ENCODE measurements at regions not wholly inside any gene's neighbourhood (a gene's known extent, or its start where the extent isn't known, plus 50 kb on each side); places are given as distances from the start of the nearest gene placed in this dataset.

DNA sequence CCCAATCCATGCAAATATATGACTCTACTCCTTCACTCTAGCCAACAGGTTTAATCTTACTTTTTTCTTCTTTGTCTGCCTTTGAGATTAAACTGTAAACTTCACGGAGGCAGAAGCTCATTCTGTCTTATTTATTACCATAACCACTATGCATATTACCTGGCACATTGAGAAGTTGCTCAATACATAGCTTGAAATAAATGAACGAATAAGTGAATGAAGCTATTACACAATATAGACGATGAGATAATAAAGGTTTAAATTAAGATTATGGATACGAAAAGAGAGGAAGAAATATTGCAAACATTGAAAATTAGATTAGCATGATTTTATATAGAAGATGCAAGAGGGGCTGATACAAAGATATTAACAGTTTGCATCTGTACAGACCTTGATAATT is 385.1 kb downstream of the LTN1 start:
- intact Hi-C loops (cut with micrococcal nuclease), result no loop called here
- Mint-ChIP-seq H3K4me3 (no peak overlapping the region), H3K36me3 (no peaks in the 10 kb centered on the region), H3K27me3 (ENCODE audit: low read depth in 3 of 3) (no peaks in the 10 kb centered on the region), H3K27ac (no peak overlapping the region), H3K4me1 (no peaks in the 10 kb centered on the region), H3K9me3 (peaks cover 3 to 14% (median 10%) of the 10 kb centered on the region in 7 donors)
- Histone ChIP-seq H3K36me3 (replicated peaks in 1 of 2; ENCODE audit: control insufficient read depth in 1 of 2, insufficient read depth in 2 of 2, low read length in 2 of 2) (no peaks in the 10 kb centered on the region), H3K9ac (ENCODE audit: insufficient read depth, low read length, poor library complexity, severe bottlenecking) (no peak overlapping the region), H3K9me3 (replicated peaks in 1 of 2; ENCODE audit: control insufficient read depth in 1 of 2, insufficient read depth in 1 of 2, low read length in 2 of 2) (peaks cover 0 to 9% of the 10 kb centered on the region in 2 donors), H3K27me3 (ENCODE audit: control insufficient read depth in 2 of 2, insufficient read depth in 2 of 2, low read length in 2 of 2) (no peaks in the 10 kb centered on the region), H3K79me2 (ENCODE audit: insufficient read depth, low read length) (no peaks in the 10 kb centered on the region), H3K4me1 (ENCODE audit: control insufficient read depth in 1 of 2, insufficient read depth in 2 of 2, low read length in 2 of 2) (no peaks in the 10 kb centered on the region), H3K4me2 (replicated peaks; ENCODE audit: extremely low read depth, low read length, poor library complexity, severe bottlenecking) (no peak overlapping the region), H2AFZ (ENCODE audit: insufficient read depth, low read depth, low read length, poor library complexity, severe bottlenecking) (no peak overlapping the region), H4K20me1 (ENCODE audit: insufficient read depth, low read length) (no peaks in the 10 kb centered on the region), H3K27ac (ENCODE audit: low read depth in 1 of 2, low read length in 2 of 2) (no peak overlapping the region), H3K4me3 (replicated peaks in 1 of 3; ENCODE audit: low read depth in 2 of 3, low read length in 3 of 3) (no peak overlapping the region)
- TF ChIP-seq CTCF (IDR thresholded peaks at IDR 0.05), result no peak
- no peak for DNase-seq
- no CpG with 5 or more reads among the region's 4 CpGs for whole genome bisulfite sequencing (ENCODE audit: insufficient coverage)

- H3K36me3 ChIP-seq (replicated peaks in 1 of 2; ENCODE audit: control insufficient read depth in 1 of 2, insufficient read depth in 2 of 2, low read length in 2 of 2), result no peaks in the 10 kb centered on the region
- no peaks in the 10 kb centered on the region for H3K4me1 ChIP-seq (ENCODE audit: control insufficient read depth in 1 of 2, insufficient read depth in 2 of 2, low read length in 2 of 2)
- Mint-ChIP-seq H3K9me3 (peaks cover 10 to 27% (median 17%) of the 10 kb centered on the region in 7 donors), H3K4me1 (no peaks in the 10 kb centered on the region), H3K27me3 (ENCODE audit: low read depth in 3 of 3) (no peaks in the 10 kb centered on the region), H3K36me3 (no peaks in the 10 kb centered on the region), H3K4me3 (no peak overlapping the region), H3K27ac (no peak overlapping the region)
- H3K9me3 ChIP-seq (replicated peaks in 1 of 2; ENCODE audit: control insufficient read depth in 1 of 2, insufficient read depth in 1 of 2, low read length in 2 of 2), result peaks cover 17% of the 10 kb centered on the region in 2 donors
- no peak overlapping the region for H3K27ac ChIP-seq (ENCODE audit: low read depth in 1 of 2, low read length in 2 of 2)
- H3K79me2 ChIP-seq (ENCODE audit: insufficient read depth, low read length), result no peaks in the 10 kb centered on the region
- H3K4me3 ChIP-seq (replicated peaks in 1 of 3; ENCODE audit: low read depth in 2 of 3, low read length in 3 of 3), result no peak overlapping the region
- no peak overlapping the region for H3K9ac ChIP-seq (ENCODE audit: insufficient read depth, low read length, poor library complexity, severe bottlenecking)
- no peak for TF ChIP-seq CTCF (IDR thresholded peaks at IDR 0.05)
- whole genome bisulfite sequencing (ENCODE audit: insufficient coverage), result no CpG with 5 or more reads among the region's 3 CpGs
- no peaks in the 10 kb centered on the region for H4K20me1 ChIP-seq (ENCODE audit: insufficient read depth, low read length)
- H2AFZ ChIP-seq (ENCODE audit: insufficient read depth, low read depth, low read length, poor library complexity, severe bottlenecking), result no peak overlapping the region
- intact Hi-C loops (cut with micrococcal nuclease), result no loop called here
- H3K4me2 ChIP-seq (replicated peaks; ENCODE audit: extremely low read depth, low read length, poor library complexity, severe bottlenecking), result no peak overlapping the region
- H3K27me3 ChIP-seq (ENCODE audit: control insufficient read depth in 2 of 2, insufficient read depth in 2 of 2, low read length in 2 of 2), result no peaks in the 10 kb centered on the region
- DNase-seq, result peak in 1 of 3 donors; percentile 3
These were observed 387.6 kb downstream of the LTN1 start for GRCh38 chr21:28604946-28605537.
